Spleen (tissue), 7 donors: ENCODE measurements at regions not wholly inside any gene's neighbourhood (a gene's known extent, or its start where the extent isn't known, plus 50 kb on each side); places are given as distances from the start of the nearest gene placed in this dataset.

Source experiments
- POLR2A ChIP-seq, 3 donors: fragments of 450-650 bp; IDR thresholded peaks; one replicate each; pipeline ENCODE4 v1.5.1; 2017; ENCODE audit warnings: antibody characterized with exemption in 3 of 3, mild to moderate bottlenecking in 1 of 3
- POLR2AphosphoS5 ChIP-seq, 3 donors: sonication (generic); formaldehyde crosslinking; IDR thresholded peaks; one replicate each; pipeline ENCODE4 v1.5.1; 2017; ENCODE audit warnings: antibody characterized with exemption in 3 of 3
- TF ChIP-seq, protein P1 (sequence below), 11 experiments: fragments of 200-600 bp in 7 of 11; fragments of 450-650 bp in 4 of 11; sonication (generic) in 4 of 11; IDR thresholded peaks in 8 of 11; conservative IDR thresholded peaks in 3 of 11; 1 replicate in 7 of 11; 2 replicates in 4 of 11; pipeline versions ENCODE4 v1.4.0 to v1.8.0; 2016 to 2021; ENCODE audit warnings: antibody characterized with exemption in 11 of 11, inconsistent platforms in 4 of 11, mild to moderate bottlenecking in 1 of 11
- donor health status: DM: no; HTN: no; CAD: no; lungs with moderate emphysema.
- donor health status: DM: no; HTN: no; CAD: no.
- donor health status: DM: no; HTN: no; CAD: no.

DNA sequence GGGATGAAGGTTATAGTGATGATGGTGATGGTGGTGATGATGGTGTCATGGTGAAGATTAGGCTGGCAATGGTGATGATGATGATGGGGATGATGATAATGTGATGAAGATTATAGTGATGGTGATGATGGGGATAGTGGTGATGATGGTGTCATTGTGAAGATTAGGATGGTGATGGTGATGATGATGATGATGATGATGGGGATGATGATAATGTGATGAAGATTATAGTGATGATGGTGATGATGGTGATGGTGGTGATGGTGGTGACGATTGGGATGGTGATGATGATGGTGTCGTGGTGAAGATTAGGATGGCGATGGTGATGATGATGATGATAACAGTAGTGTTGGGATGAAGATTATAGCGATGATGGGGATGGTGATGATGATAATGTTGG is 285.1 kb upstream of the AJAP1 start:
- TF ChIP-seq POLR2AphosphoS5 (IDR thresholded peaks at IDR 0.05) (no peak), POLR2A (IDR thresholded peaks at IDR 0.05) (no peak)
- TF ChIP-seq, protein P1, sequence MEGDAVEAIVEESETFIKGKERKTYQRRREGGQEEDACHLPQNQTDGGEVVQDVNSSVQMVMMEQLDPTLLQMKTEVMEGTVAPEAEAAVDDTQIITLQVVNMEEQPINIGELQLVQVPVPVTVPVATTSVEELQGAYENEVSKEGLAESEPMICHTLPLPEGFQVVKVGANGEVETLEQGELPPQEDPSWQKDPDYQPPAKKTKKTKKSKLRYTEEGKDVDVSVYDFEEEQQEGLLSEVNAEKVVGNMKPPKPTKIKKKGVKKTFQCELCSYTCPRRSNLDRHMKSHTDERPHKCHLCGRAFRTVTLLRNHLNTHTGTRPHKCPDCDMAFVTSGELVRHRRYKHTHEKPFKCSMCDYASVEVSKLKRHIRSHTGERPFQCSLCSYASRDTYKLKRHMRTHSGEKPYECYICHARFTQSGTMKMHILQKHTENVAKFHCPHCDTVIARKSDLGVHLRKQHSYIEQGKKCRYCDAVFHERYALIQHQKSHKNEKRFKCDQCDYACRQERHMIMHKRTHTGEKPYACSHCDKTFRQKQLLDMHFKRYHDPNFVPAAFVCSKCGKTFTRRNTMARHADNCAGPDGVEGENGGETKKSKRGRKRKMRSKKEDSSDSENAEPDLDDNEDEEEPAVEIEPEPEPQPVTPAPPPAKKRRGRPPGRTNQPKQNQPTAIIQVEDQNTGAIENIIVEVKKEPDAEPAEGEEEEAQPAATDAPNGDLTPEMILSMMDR (IDR thresholded peaks at IDR 0.05 in 8 of 11, conservative IDR thresholded peaks at IDR 0.05 in 3 of 11) = no peak
